ENCODE measurements at regions not wholly inside any gene's neighbourhood (a gene's known extent, or its start where the extent isn't known, plus 50 kb on each side); places are given as distances from the start of the nearest gene placed in this dataset.

- H3K36me3 ChIP-seq, result no peaks in the 10 kb centered on the region
- whole genome bisulfite sequencing, 2 donors (ENCODE audit: low coverage in 1 of 2), result 55 to 92% methylated on average over 6 of the region's 6 CpGs
- no peak for ATAC-seq
Measured at GRCh38 chr6:164570801-164571200, 738.6 kb downstream of the C6orf118 start.

GRCh38 chr6:164569509-164569908 lies 739.9 kb downstream of the C6orf118 start:
- Histone ChIP-seq H3K27ac (no peak overlapping the region), H3K4me3 (no peak overlapping the region), H3K36me3 (no peaks in the 10 kb centered on the region), H3K4me1 (no peaks in the 10 kb centered on the region), H3K27me3 (no peaks in the 10 kb centered on the region), H3K9me3 (no peaks in the 10 kb centered on the region)
- WGBS, 2 donors (ENCODE audit: low coverage in 1 of 2), result 60 to 64% methylated on average over 1 of the region's 1 CpG
- ATAC-seq, result no peak
- TF ChIP-seq POLR2A (IDR thresholded peaks at IDR 0.05), result no peak
- no peak for TF ChIP-seq EP300 (IDR thresholded peaks at IDR 0.05)
- TF ChIP-seq, protein P1, sequence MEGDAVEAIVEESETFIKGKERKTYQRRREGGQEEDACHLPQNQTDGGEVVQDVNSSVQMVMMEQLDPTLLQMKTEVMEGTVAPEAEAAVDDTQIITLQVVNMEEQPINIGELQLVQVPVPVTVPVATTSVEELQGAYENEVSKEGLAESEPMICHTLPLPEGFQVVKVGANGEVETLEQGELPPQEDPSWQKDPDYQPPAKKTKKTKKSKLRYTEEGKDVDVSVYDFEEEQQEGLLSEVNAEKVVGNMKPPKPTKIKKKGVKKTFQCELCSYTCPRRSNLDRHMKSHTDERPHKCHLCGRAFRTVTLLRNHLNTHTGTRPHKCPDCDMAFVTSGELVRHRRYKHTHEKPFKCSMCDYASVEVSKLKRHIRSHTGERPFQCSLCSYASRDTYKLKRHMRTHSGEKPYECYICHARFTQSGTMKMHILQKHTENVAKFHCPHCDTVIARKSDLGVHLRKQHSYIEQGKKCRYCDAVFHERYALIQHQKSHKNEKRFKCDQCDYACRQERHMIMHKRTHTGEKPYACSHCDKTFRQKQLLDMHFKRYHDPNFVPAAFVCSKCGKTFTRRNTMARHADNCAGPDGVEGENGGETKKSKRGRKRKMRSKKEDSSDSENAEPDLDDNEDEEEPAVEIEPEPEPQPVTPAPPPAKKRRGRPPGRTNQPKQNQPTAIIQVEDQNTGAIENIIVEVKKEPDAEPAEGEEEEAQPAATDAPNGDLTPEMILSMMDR (IDR thresholded peaks at IDR 0.05), result no peak
- TF ChIP-seq POLR2AphosphoS5 (IDR thresholded peaks at IDR 0.05), result no peak

More at GRCh38 chr6:164570801-164571200, 738.6 kb downstream of the C6orf118 start:
- no peaks in the 10 kb centered on the region for H3K4me1 ChIP-seq
- no peaks in the 10 kb centered on the region for H3K9me3 ChIP-seq
- H3K4me3 ChIP-seq, result no peak overlapping the region
- no peak for TF ChIP-seq POLR2AphosphoS5 (IDR thresholded peaks at IDR 0.05)
- TF ChIP-seq EP300 (IDR thresholded peaks at IDR 0.05), result no peak
- H3K27me3 ChIP-seq, result no peaks in the 10 kb centered on the region
- H3K27ac ChIP-seq, result no peak overlapping the region

GRCh38 chr6:164563924-164564323 lies 745.5 kb downstream of the C6orf118 start:
- 38 to 42% methylated on average over 2 of the region's 2 CpGs for WGBS, 2 donors (ENCODE audit: low coverage in 1 of 2)
- no peaks in the 10 kb centered on the region for H3K27me3 ChIP-seq
- peaks cover 0 to 13% (median 0%) of the 10 kb centered on the region in 3 donors for H3K9me3 ChIP-seq
- H3K27ac ChIP-seq, result no peak overlapping the region
- H3K4me3 ChIP-seq, result no peak overlapping the region
- TF ChIP-seq POLR2A (IDR thresholded peaks at IDR 0.05) (no peak), EP300 (IDR thresholded peaks at IDR 0.05) (no peak), POLR2AphosphoS5 (IDR thresholded peaks at IDR 0.05) (no peak)
- TF ChIP-seq, protein P1 (IDR thresholded peaks at IDR 0.05), result no peak
- peaks cover 0 to 8% (median 0%) of the 10 kb centered on the region in 3 donors for H3K4me1 ChIP-seq
- ATAC-seq, result no peak
- H3K36me3 ChIP-seq, result no peaks in the 10 kb centered on the region

GRCh38 chr6:164561656-164562055 lies 747.7 kb downstream of the C6orf118 start:
- WGBS, 2 donors (ENCODE audit: low coverage in 1 of 2), result 100% methylated on average over 1 of the region's 1 CpG; no CpG with 5 or more reads in 1 of the 2 donors
- no peak for TF ChIP-seq POLR2AphosphoS5 (IDR thresholded peaks at IDR 0.05)
- TF ChIP-seq, protein P1 (IDR thresholded peaks at IDR 0.05), result no peak
- no peak for TF ChIP-seq POLR2A (IDR thresholded peaks at IDR 0.05)
- no peak for TF ChIP-seq EP300 (IDR thresholded peaks at IDR 0.05)
- H3K4me3 ChIP-seq, result no peak overlapping the region
- H3K9me3 ChIP-seq, result peaks cover 0 to 13% (median 0%) of the 10 kb centered on the region in 3 donors
- H3K27ac ChIP-seq, result no peak overlapping the region
- H3K4me1 ChIP-seq, result peaks cover 0 to 8% (median 0%) of the 10 kb centered on the region in 3 donors
- H3K27me3 ChIP-seq, result no peaks in the 10 kb centered on the region
- no peak for ATAC-seq
- no peaks in the 10 kb centered on the region for H3K36me3 ChIP-seq

DNA sequence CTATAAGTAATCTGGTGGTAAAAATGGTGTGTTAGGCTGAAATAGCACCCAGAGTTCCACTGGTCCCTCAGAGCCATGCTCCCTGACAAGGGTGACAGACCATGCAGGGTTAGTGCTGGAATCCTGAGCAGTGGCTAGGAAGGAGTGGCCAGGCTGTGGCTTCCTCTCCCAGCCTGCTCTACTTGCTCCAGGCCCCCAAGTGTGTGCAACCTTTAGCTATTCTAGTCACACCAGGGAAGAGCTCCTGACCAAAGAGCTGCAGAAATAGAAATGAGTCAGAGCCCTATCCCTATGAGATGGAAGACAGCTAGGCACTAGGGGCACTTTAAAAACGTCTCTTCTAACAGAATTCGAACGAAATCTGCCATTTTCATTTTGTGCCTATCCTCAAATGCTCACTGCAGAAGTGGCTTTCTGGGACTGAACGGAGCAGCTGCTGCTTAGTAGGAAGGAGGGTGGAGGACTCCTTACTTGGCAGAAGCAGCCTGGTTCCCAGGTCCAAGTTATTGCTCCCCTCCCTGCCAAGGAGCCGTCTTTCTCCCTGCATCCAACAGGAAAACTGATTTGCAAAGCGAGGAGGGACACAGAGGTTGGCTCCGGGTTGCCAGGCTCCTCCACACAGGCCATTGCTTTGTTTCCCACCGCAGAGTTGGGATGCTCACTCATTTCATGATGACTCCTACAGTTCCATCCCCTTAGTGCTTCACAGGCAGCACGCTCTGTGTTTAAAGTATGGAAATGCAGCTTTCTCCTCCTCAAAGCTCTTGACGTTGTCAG lies 754.5 kb downstream of the C6orf118 start:
- Histone ChIP-seq H3K4me1 (no peaks in the 10 kb centered on the region), H3K36me3 (no peaks in the 10 kb centered on the region), H3K9me3 (no peaks in the 10 kb centered on the region), H3K27ac (no peak overlapping the region), H3K4me3 (no peak overlapping the region), H3K27me3 (no peaks in the 10 kb centered on the region)
- ATAC-seq, result no peak
- TF ChIP-seq EP300 (IDR thresholded peaks at IDR 0.05) (no peak), POLR2AphosphoS5 (IDR thresholded peaks at IDR 0.05) (no peak), POLR2A (IDR thresholded peaks at IDR 0.05) (no peak)
- TF ChIP-seq, protein P1 (IDR thresholded peaks at IDR 0.05), result no peak
- 42 to 94% methylated on average over 3 to 10 of the region's 10 CpGs for WGBS, 2 donors (ENCODE audit: low coverage in 1 of 2)
